K562 (cell line): ENCODE measurements at regions not wholly inside any gene's neighbourhood (a gene's known extent, or its start where the extent isn't known, plus 50 kb on each side); places are given as distances from the start of the nearest gene placed in this dataset.

Experiments used
- ATAC-seq: fragments of 200-7000 bp; cut with Tn5 transposase; 3 replicates; pipeline ENCODE4 v1.9.1; 2020; ENCODE audit warnings: moderate library complexity
- BruUV-seq: library from RNA; stranded (reverse); fragments of 400-500 nt; replicated peaks from 2 replicates; lab custom pipeline; 2021; lab: Mats Ljungman, UMichigan
- CTCF ChIA-PET: fragments of 300-600 bp; formaldehyde crosslinking; extraction: SDS; loops from one replicate; lab custom pipeline; 2021; ENCODE audit warnings: low intra/inter-chr PET ratio; lab: Yijun Ruan, JAX
- POLR2A ChIA-PET: fragments of 300-600, 350-650 bp; sonication (Branson Sonifier 250); formaldehyde crosslinking; extraction: SDS; loops from one replicate; lab custom pipeline; 2021; ENCODE audit warnings: antibody characterized with exemption, inconsistent platforms; lab: Yijun Ruan, JAX
- DNase-seq, 4 experiments: peaks; one replicate each; pipeline versions ENCODE4 v3.0.0 to v3.0.0-alpha.2; 2011 to 2018; ENCODE audit warnings: low spot score in 3 of 4, mixed read lengths in 3 of 4; ENCODE audit errors: extremely low read depth in 1 of 4
- FAIRE-seq: peaks from 2 replicates; lab custom pipeline; 2011; peaks lifted over from hg19 to GRCh38; lab: Jason Lieb, UNC
- H2AFZ ChIP-seq: 2 replicates; pipeline ENCODE4 v1.6.0; 2011; ENCODE audit warnings: low read depth, low read length, control low read depth, inconsistent platforms
- H3K27ac ChIP-seq: fragments of 200-600 bp; 3 replicates; pipeline ENCODE4 v1.8.0; 2011; ENCODE audit warnings: low read depth, mild to moderate bottlenecking, control low read depth, inconsistent platforms, low read length, moderate library complexity, mixed read lengths; ENCODE audit errors: extremely low read depth
- H3K27me3 ChIP-seq, 2 experiments: fragments of 300-600 bp in 1 of 2; 2 replicates in 1 of 2; 3 replicates in 1 of 2; pipeline versions ENCODE4 v1.6.0 to v1.8.0; 2011; ENCODE audit warnings: inconsistent platforms in 2 of 2, low read length in 2 of 2, mild to moderate bottlenecking in 1 of 2, mixed read lengths in 1 of 2, moderate library complexity in 1 of 2; ENCODE audit not compliant: control insufficient read depth in 2 of 2, insufficient read depth in 2 of 2
- H3K36me3 ChIP-seq: fragments of 300-600 bp; 3 replicates; pipeline ENCODE4 v1.8.0; 2011; ENCODE audit warnings: mild to moderate bottlenecking, low read length, inconsistent platforms; ENCODE audit not compliant: control insufficient read depth, insufficient read depth
- H3K4me1 ChIP-seq, 2 experiments: fragments of 200-600 bp in 1 of 2; replicated peaks in 1 of 2; 2 replicates in 1 of 2; 3 replicates in 1 of 2; pipeline versions ENCODE4 v1.5.1 to v1.8.0; 2011; ENCODE audit warnings: inconsistent platforms in 2 of 2, low read length in 2 of 2, mild to moderate bottlenecking in 1 of 2, mixed read lengths in 1 of 2, moderate library complexity in 1 of 2; ENCODE audit not compliant: control insufficient read depth in 2 of 2, insufficient read depth in 2 of 2
- H3K4me2 ChIP-seq: 2 replicates; pipeline ENCODE4 v1.6.1; 2011; ENCODE audit warnings: low read length, control low read depth, inconsistent platforms, mixed read lengths; ENCODE audit not compliant: insufficient read depth
- H3K4me3 ChIP-seq: fragments of 200-600 bp; sonication (generic), shearing (Covaris generic); 2 replicates; pipeline ENCODE4 v1.5.1; 2016; ENCODE audit warnings: control low read depth, inconsistent platforms
- H3K79me2 ChIP-seq: fragments of 200-600 bp; 3 replicates; pipeline ENCODE4 v1.8.0; 2011; ENCODE audit warnings: low read length, inconsistent platforms; ENCODE audit not compliant: control insufficient read depth, insufficient read depth
- H3K9ac ChIP-seq, 2 experiments: 2 replicates each; pipeline versions ENCODE4 v1.6.0 to v1.6.1; 2011; ENCODE audit warnings: low read depth in 2 of 2, low read length in 2 of 2, control low read depth in 1 of 2, inconsistent platforms in 1 of 2, mild to moderate bottlenecking in 1 of 2, mixed read lengths in 1 of 2; ENCODE audit not compliant: insufficient read depth in 1 of 2
- H3K9me1 ChIP-seq: one replicate; pipeline ENCODE4 v1.6.0; 2011; ENCODE audit warnings: inconsistent platforms, mild to moderate bottlenecking, low read length, moderate library complexity; ENCODE audit not compliant: control insufficient read depth, insufficient read depth
- H3K9me3 ChIP-seq: replicated peaks from 2 replicates; pipeline ENCODE4 v1.5.1; 2011; ENCODE audit warnings: low read depth, low read length, inconsistent platforms; ENCODE audit not compliant: control insufficient read depth, insufficient read depth
- H4K20me1 ChIP-seq: replicated peaks from 2 replicates; pipeline ENCODE4 v1.6.1; 2011; ENCODE audit warnings: low read length, inconsistent platforms, mixed read lengths; ENCODE audit not compliant: control insufficient read depth, insufficient read depth
- ATF7 ChIP-seq: fragments of 450-650 bp; IDR thresholded peaks from 2 replicates; pipeline ENCODE4 v1.7.1; 2014; ENCODE audit warnings: mild to moderate bottlenecking, moderate library complexity
- CBX8 ChIP-seq: fragments of 200-600 bp; sonication (generic); IDR thresholded peaks from 2 replicates; pipeline ENCODE4 v1.6.1; 2012; ENCODE audit warnings: borderline replicate concordance, mixed run types, low read depth, mild to moderate bottlenecking, moderate library complexity, mixed read lengths, low read length, control low read depth, inconsistent platforms; ENCODE audit not compliant: poor library complexity, severe bottlenecking; ENCODE audit errors: extremely low read depth
- FOXK1 ChIP-seq: sonication (generic); formaldehyde crosslinking; IDR thresholded peaks from 2 replicates; pipeline ENCODE4 v1.8.0; 2022; ENCODE audit warnings: missing genetic modification reagents, mild to moderate bottlenecking, borderline replicate concordance
- NRF1 ChIP-seq, 2 experiments: fragments of 450-650 bp; IDR thresholded peaks in 1 of 2; conservative IDR thresholded peaks in 1 of 2; 2 replicates each; pipeline ENCODE4 v1.6.1; 2014; ENCODE audit warnings: mild to moderate bottlenecking in 2 of 2
- OTX1 ChIP-seq: fragments of 450-650 bp; formaldehyde crosslinking; IDR thresholded peaks from 2 replicates; pipeline ENCODE4 v1.4.0; 2022; ENCODE audit warnings: mild to moderate bottlenecking
- PCBP2 ChIP-seq: fragments of 200-400 bp; formaldehyde crosslinking; IDR thresholded peaks from 2 replicates; pipeline ENCODE4 v1.6.1; 2018; ENCODE audit warnings: low read length, low read depth, mild to moderate bottlenecking, moderate library complexity; ENCODE audit not compliant: poor library complexity, severe bottlenecking
- SREBF1 ChIP-seq: fragments of 150-350 bp; IDR thresholded peaks from 2 replicates; pipeline ENCODE4 v1.6.1; 2014; ENCODE audit warnings: antibody characterized with exemption, low read depth, low read length, borderline replicate concordance
- ZFPM2 ChIP-seq: fragments of 250-450 bp; sonication (Bioruptor Pico); IDR thresholded peaks from 2 replicates; pipeline ENCODE4 v1.5.1; 2022; ENCODE audit warnings: mild to moderate bottlenecking
- ZNF165 ChIP-seq: fragments of 250-450 bp; sonication (Bioruptor Pico); IDR thresholded peaks from 2 replicates; pipeline ENCODE4 v1.4.0; 2020; ENCODE audit warnings: borderline replicate concordance
- ZNF24 ChIP-seq: fragments of 450-650 bp; IDR thresholded peaks from 2 replicates; pipeline ENCODE4 v1.6.1; 2016
- WGBS: fragments of 100-300 bp; shearing (Covaris generic); methylation state at CpG from one replicate; pipeline ENCODE4 v1.1.6; 2016; ENCODE audit warnings: low coverage, mixed read lengths; ENCODE audit not compliant: insufficient coverage; ENCODE audit errors: missing lambda C conversion rate; 5-methylcytosine and 5-hydroxymethylcytosine counted together
- in situ Hi-C: fragments of 300-500 bp; cut with MboI; formaldehyde crosslinking; loops from 4 replicates; pipeline ENCODE4 v1.15.0; 2018; ENCODE audit warnings: inconsistent platforms, mixed read lengths
- intact Hi-C: fragments of 100-400 bp; cut with micrococcal nuclease; formaldehyde crosslinking; loops from 2 replicates; pipeline ENCODE4 v1.14.2; 2022
- TF ChIP-seq, protein P1 (sequence below): fragments of 450-650 bp; IDR thresholded peaks from 2 replicates; pipeline ENCODE4 v1.7.1; 2018; ENCODE audit warnings: mild to moderate bottlenecking, low read depth; ENCODE audit not compliant: partially characterized antibody
- TF ChIP-seq, protein P2 (sequence below): fragments of 450-650 bp; IDR thresholded peaks from one replicate; pipeline ENCODE4 v1.6.1; 2018; ENCODE audit warnings: mild to moderate bottlenecking, moderate library complexity; ENCODE audit not compliant: partially characterized antibody

- H2AFZ ChIP-seq: no peak overlapping the region
- no peak overlapping the region for H3K4me3 ChIP-seq
- ChIA-PET CTCF (no interaction called here), POLR2A (no interaction called here)
- H3K4me2 ChIP-seq: no peak overlapping the region
- no peaks in the 10 kb centered on the region; a peak in 1 of 5 replicates for H3K27me3 ChIP-seq
- H3K27ac ChIP-seq: no peak overlapping the region
- no peaks in the 10 kb centered on the region for H3K4me1 ChIP-seq
- DNase-seq (no peak), FAIRE-seq (no peak), ATAC-seq (no peak)
- no peaks in the 10 kb centered on the region for H4K20me1 ChIP-seq
- no peaks in the 10 kb centered on the region for H3K9me1 ChIP-seq
- H3K9ac ChIP-seq: no peak overlapping the region
- BruUV-seq: no TSS peak
- intact Hi-C loops (no loop called here), in situ Hi-C loops (no loop called here)
- H3K36me3 ChIP-seq: no peaks in the 10 kb centered on the region
- WGBS: 0% methylated on average over 2 of the region's 2 CpGs
- H3K79me2 ChIP-seq: no peaks in the 10 kb centered on the region
- H3K9me3 ChIP-seq: no peaks in the 10 kb centered on the region
- TF ChIP-seq NRF1 (conservative IDR thresholded peaks at IDR 0.05 in 1 of 2, IDR thresholded peaks at IDR 0.05 in 1 of 2) (no peak), CBX8 (no peak), ZFPM2 (CRISPR knock-in tag) (no peak), FOXK1 (CRISPR knock-in tag) (no peak), OTX1 (CRISPR knock-in tag) (no peak), PCBP2 (no peak), SREBF1 (no peak), ZNF165 (CRISPR knock-in tag) (no peak), ZNF24 (no peak), ATF7 (no peak)
- TF ChIP-seq, protein P1, sequence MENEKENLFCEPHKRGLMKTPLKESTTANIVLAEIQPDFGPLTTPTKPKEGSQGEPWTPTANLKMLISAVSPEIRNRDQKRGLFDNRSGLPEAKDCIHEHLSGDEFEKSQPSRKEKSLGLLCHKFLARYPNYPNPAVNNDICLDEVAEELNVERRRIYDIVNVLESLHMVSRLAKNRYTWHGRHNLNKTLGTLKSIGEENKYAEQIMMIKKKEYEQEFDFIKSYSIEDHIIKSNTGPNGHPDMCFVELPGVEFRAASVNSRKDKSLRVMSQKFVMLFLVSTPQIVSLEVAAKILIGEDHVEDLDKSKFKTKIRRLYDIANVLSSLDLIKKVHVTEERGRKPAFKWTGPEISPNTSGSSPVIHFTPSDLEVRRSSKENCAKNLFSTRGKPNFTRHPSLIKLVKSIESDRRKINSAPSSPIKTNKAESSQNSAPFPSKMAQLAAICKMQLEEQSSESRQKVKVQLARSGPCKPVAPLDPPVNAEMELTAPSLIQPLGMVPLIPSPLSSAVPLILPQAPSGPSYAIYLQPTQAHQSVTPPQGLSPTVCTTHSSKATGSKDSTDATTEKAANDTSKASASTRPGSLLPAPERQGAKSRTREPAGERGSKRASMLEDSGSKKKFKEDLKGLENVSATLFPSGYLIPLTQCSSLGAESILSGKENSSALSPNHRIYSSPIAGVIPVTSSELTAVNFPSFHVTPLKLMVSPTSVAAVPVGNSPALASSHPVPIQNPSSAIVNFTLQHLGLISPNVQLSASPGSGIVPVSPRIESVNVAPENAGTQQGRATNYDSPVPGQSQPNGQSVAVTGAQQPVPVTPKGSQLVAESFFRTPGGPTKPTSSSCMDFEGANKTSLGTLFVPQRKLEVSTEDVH: no peak
- TF ChIP-seq, protein P2, sequence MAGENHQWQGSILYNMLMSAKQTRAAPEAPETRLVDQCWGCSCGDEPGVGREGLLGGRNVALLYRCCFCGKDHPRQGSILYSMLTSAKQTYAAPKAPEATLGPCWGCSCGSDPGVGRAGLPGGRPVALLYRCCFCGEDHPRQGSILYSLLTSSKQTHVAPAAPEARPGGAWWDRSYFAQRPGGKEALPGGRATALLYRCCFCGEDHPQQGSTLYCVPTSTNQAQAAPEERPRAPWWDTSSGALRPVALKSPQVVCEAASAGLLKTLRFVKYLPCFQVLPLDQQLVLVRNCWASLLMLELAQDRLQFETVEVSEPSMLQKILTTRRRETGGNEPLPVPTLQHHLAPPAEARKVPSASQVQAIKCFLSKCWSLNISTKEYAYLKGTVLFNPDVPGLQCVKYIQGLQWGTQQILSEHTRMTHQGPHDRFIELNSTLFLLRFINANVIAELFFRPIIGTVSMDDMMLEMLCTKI: no peak
Observed at GRCh38 chr2:199575416-199575815, 117.7 kb upstream of the SATB2 start.
